Endothelial cell of umbilical vein (primary cell): ENCODE measurements at regions not wholly inside any gene's neighbourhood (a gene's known extent, or its start where the extent isn't known, plus 50 kb on each side); places are given as distances from the start of the nearest gene placed in this dataset.

ENCODE experiments used
- BruUV-seq: library from RNA; stranded (reverse); fragments of 400-500 nt; replicated peaks from 2 replicates; lab custom pipeline; 2021; lab: Mats Ljungman, UMichigan
- CTCF ChIA-PET: fragments of 300-600, 350-600 bp; sonication (Branson Sonifier 250); formaldehyde crosslinking; loops from one replicate; lab custom pipeline; 2021; ENCODE audit warnings: antibody characterized with exemption, inconsistent platforms; lab: Charles Lee
- POLR2A ChIA-PET: fragments of 300-600, 350-600 bp; sonication (Branson Sonifier 250); formaldehyde crosslinking; loops from one replicate; lab custom pipeline; 2021; ENCODE audit warnings: antibody characterized with exemption, inconsistent platforms; lab: Charles Lee
- DNase-seq: peaks from one replicate; pipeline ENCODE4 v3.0.0-alpha.2; 2011; ENCODE audit warnings: low read depth, low spot score
- FAIRE-seq: peaks from 2 replicates; lab custom pipeline; 2011; peaks lifted over from hg19 to GRCh38; lab: Jason Lieb, UNC
- H2AFZ ChIP-seq: 2 replicates; pipeline ENCODE4 v1.6.0; 2012; ENCODE audit warnings: low read depth, low read length, control low read depth, inconsistent platforms
- H3K27ac ChIP-seq: 2 replicates; pipeline ENCODE4 v1.5.1; 2011; ENCODE audit warnings: low read depth, mild to moderate bottlenecking, control low read depth, low read length, moderate library complexity; ENCODE audit not compliant: insufficient read depth
- H3K27me3 ChIP-seq, 2 experiments: 2 replicates each; pipeline versions ENCODE4 v1.6.0 to v1.6.1; 2011; ENCODE audit warnings: low read length in 2 of 2, mixed read lengths in 1 of 2; ENCODE audit not compliant: control insufficient read depth in 2 of 2, insufficient read depth in 2 of 2
- H3K36me3 ChIP-seq, 2 experiments: 2 replicates in 1 of 2; 3 replicates in 1 of 2; pipeline ENCODE4 v1.5.1; 2011; ENCODE audit warnings: low read length in 2 of 2, mild to moderate bottlenecking in 1 of 2, moderate library complexity in 1 of 2; ENCODE audit not compliant: control insufficient read depth in 2 of 2, insufficient read depth in 2 of 2; ENCODE audit errors: extremely low read depth in 1 of 2
- H3K4me1 ChIP-seq: 3 replicates; pipeline ENCODE4 v1.5.1; 2011; ENCODE audit warnings: mild to moderate bottlenecking, low read length; ENCODE audit not compliant: control insufficient read depth, insufficient read depth; ENCODE audit errors: extremely low read depth
- H3K4me2 ChIP-seq: 2 replicates; pipeline ENCODE4 v1.6.1; 2011; ENCODE audit warnings: low read length, control low read depth, mixed read lengths; ENCODE audit not compliant: insufficient read depth
- H3K4me3 ChIP-seq, 3 experiments: fragments of 200-600 bp in 1 of 3; sonication (generic), shearing (Covaris generic) in 1 of 3; replicated peaks in 1 of 3; 2 replicates each; pipeline ENCODE4 v1.5.1; 2011 to 2016; ENCODE audit warnings: control low read depth in 3 of 3, low read length in 3 of 3, mild to moderate bottlenecking in 2 of 3, inconsistent platforms in 1 of 3, low read depth in 1 of 3, moderate library complexity in 1 of 3; ENCODE audit not compliant: insufficient read depth in 1 of 3
- H3K79me2 ChIP-seq: 2 replicates; pipeline ENCODE4 v1.6.0; 2012; ENCODE audit warnings: low read length, inconsistent platforms; ENCODE audit not compliant: control insufficient read depth, insufficient read depth
- H3K9ac ChIP-seq: replicated peaks from 2 replicates; pipeline ENCODE3; 2011; ENCODE audit warnings: low read length, control low read depth; ENCODE audit not compliant: insufficient read depth; ENCODE audit errors: extremely low read depth
- H3K9me1 ChIP-seq: replicated peaks from 3 replicates; pipeline ENCODE4 v1.6.0; 2011; ENCODE audit warnings: mild to moderate bottlenecking, low read length; ENCODE audit not compliant: control insufficient read depth, insufficient read depth; ENCODE audit errors: extremely low read depth
- H3K9me3 ChIP-seq: replicated peaks from 2 replicates; pipeline ENCODE4 v1.5.1; 2012; ENCODE audit warnings: low read length, inconsistent platforms; ENCODE audit not compliant: control insufficient read depth, insufficient read depth
- H4K20me1 ChIP-seq: replicated peaks from 2 replicates; pipeline ENCODE3; 2011; ENCODE audit warnings: mild to moderate bottlenecking, low read length; ENCODE audit not compliant: control insufficient read depth, insufficient read depth; ENCODE audit errors: extremely low read depth
- EZH2 ChIP-seq: IDR thresholded peaks from 2 replicates; pipeline ENCODE4 v1.6.1; 2012; ENCODE audit warnings: borderline replicate concordance, low read depth, mild to moderate bottlenecking, moderate library complexity, low read length, inconsistent platforms; ENCODE audit not compliant: severe bottlenecking
- FOS ChIP-seq: IDR thresholded peaks from 2 replicates; pipeline ENCODE4 v1.6.1; 2011; ENCODE audit warnings: mild to moderate bottlenecking, low read length, moderate library complexity, borderline replicate concordance; ENCODE audit not compliant: insufficient read depth
- GATA2 ChIP-seq: IDR thresholded peaks from 2 replicates; pipeline ENCODE4 v1.7.0; 2011; ENCODE audit warnings: low read depth, mild to moderate bottlenecking, moderate library complexity, mixed read lengths, low read length; ENCODE audit not compliant: insufficient read length, insufficient read depth
- JUN ChIP-seq: IDR thresholded peaks from 2 replicates; pipeline ENCODE4 v1.6.1; 2011; ENCODE audit warnings: borderline replicate concordance, low read depth; ENCODE audit not compliant: insufficient read length, insufficient read depth
- MYC ChIP-seq: IDR thresholded peaks from one replicate; pipeline ENCODE4 v1.6.1; 2011; ENCODE audit warnings: mild to moderate bottlenecking, low read depth, low read length
- POLR2A ChIP-seq: IDR thresholded peaks from 2 replicates; pipeline ENCODE4 v1.6.1; 2012; ENCODE audit warnings: low read depth, mild to moderate bottlenecking, control low read depth, low read length
- POLR2AphosphoS5 ChIP-seq: IDR thresholded peaks from 2 replicates; pipeline ENCODE4 v1.6.1; 2012; ENCODE audit warnings: low read depth, mild to moderate bottlenecking, control low read depth, low read length, moderate library complexity; ENCODE audit not compliant: insufficient read depth
- dilution Hi-C: fragments of 300-500 bp; cut with MboI; formaldehyde crosslinking; loops from one replicate; pipeline ENCODE4 v1.15.0; 2019; ENCODE audit warnings: low sequenced_read_pairs; ENCODE audit not compliant: extremely low pct_ligation_motif_present
- intact Hi-C: fragments of 100-400 bp; cut with micrococcal nuclease; formaldehyde crosslinking; loops from one replicate; pipeline ENCODE4 v1.10.0; 2022
- TF ChIP-seq, protein P1 (sequence below): IDR thresholded peaks from 2 replicates; pipeline ENCODE4 v1.6.1; 2011; ENCODE audit not compliant: insufficient read depth, insufficient read length
- TF ChIP-seq, protein P2 (sequence below), 2 donors: IDR thresholded peaks; 1 replicate in 1 of 2; 2 replicates in 1 of 2; pipeline ENCODE4 v1.5.1; 2011; ENCODE audit warnings: low read length in 2 of 2, mild to moderate bottlenecking in 2 of 2, moderate library complexity in 2 of 2, control low read depth in 1 of 2, inconsistent platforms in 1 of 2, low read depth in 1 of 2; ENCODE audit not compliant: insufficient read depth in 1 of 2; ENCODE audit errors: extremely low read depth in 1 of 2

DNA sequence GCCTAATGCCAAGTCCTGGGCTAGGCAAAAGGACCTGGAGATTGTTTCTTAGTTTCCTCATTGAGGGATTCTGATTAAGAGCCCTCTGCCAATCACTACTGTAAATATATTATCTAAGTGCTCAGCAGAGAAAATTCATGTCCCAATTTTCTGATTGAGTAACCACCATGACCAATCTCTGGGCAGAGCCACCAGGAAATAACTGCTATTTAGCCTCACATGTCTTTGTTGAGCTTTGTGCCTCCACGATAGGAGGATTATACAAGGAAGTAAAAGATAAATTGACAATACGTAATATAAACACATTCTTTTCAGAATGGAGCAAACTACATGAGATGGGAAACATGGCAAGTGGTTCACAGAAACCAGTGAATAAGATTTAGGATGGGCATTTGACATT, 396.1 kb upstream of the PAPPA start:
- no peak for FAIRE-seq
- no TSS peak for BruUV-seq
- CTCF ChIA-PET = no interaction called here

More for the DNA sequence above, 396.1 kb upstream of the PAPPA start:
- Histone ChIP-seq H2AFZ (no peak overlapping the region), H3K36me3 (no peaks in the 10 kb centered on the region), H4K20me1 (no peaks in the 10 kb centered on the region), H3K4me1 (no peaks in the 10 kb centered on the region), H3K79me2 (no peaks in the 10 kb centered on the region), H3K4me3 (no peak overlapping the region), H3K9me1 (no peaks in the 10 kb centered on the region), H3K9me3 (peaks cover 5% of the 10 kb centered on the region), H3K27ac (no peak overlapping the region), H3K9ac (no peak overlapping the region), H3K27me3 (no peaks in the 10 kb centered on the region), H3K4me2 (no peak overlapping the region)
- POLR2A ChIA-PET = no interaction called here
- no peak for DNase-seq
- dilution Hi-C loops = no loop called here
- intact Hi-C loops = no loop called here
- TF ChIP-seq, protein P1, sequence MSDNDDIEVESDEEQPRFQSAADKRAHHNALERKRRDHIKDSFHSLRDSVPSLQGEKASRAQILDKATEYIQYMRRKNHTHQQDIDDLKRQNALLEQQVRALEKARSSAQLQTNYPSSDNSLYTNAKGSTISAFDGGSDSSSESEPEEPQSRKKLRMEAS = no peak
- TF ChIP-seq GATA2 = no peak
- TF ChIP-seq FOS = no peak
- no peak for TF ChIP-seq POLR2AphosphoS5
- TF ChIP-seq, protein P2, sequence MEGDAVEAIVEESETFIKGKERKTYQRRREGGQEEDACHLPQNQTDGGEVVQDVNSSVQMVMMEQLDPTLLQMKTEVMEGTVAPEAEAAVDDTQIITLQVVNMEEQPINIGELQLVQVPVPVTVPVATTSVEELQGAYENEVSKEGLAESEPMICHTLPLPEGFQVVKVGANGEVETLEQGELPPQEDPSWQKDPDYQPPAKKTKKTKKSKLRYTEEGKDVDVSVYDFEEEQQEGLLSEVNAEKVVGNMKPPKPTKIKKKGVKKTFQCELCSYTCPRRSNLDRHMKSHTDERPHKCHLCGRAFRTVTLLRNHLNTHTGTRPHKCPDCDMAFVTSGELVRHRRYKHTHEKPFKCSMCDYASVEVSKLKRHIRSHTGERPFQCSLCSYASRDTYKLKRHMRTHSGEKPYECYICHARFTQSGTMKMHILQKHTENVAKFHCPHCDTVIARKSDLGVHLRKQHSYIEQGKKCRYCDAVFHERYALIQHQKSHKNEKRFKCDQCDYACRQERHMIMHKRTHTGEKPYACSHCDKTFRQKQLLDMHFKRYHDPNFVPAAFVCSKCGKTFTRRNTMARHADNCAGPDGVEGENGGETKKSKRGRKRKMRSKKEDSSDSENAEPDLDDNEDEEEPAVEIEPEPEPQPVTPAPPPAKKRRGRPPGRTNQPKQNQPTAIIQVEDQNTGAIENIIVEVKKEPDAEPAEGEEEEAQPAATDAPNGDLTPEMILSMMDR (IDR thresholded peaks at IDR 0.05; ENCODE audit: extremely low read depth in 1 of 2, insufficient read depth in 1 of 2, low read depth in 1 of 2, low read length in 2 of 2) = no peak
- no peak for TF ChIP-seq MYC
- TF ChIP-seq POLR2A = no peak
- TF ChIP-seq EZH2 = no peak
- TF ChIP-seq JUN = no peak
